ENCODE measurements at regions not wholly inside any gene's neighbourhood (a gene's known extent, or its start where the extent isn't known, plus 50 kb on each side); places are given as distances from the start of the nearest gene placed in this dataset.
"Not testable (repeated sequence)": the region's sequence is repeated elsewhere in the genome, so short reads cannot be mapped to it uniquely, and the experiment has no call there.

DNA sequence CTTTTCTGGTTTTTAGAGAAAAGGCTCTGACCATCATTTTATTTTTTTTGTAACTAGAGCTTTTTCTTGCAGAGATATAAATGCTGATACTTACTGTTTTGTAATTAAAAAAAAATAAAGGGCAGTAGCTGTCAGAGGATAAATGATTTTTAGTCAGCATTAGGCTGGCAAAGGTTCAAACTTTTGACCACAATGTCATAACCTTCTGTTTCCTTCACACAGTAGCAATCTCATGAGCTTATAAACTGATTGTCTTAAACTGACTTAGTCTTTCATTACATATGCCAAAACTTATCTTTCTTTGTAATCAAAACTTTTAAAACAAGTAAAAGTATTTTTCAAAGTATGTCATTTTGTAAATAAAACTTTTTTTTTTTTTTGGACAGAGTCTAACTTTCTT is 841.9 kb downstream of the OTOL1 start:
- DNase-seq = peak; percentile 22

DNA sequence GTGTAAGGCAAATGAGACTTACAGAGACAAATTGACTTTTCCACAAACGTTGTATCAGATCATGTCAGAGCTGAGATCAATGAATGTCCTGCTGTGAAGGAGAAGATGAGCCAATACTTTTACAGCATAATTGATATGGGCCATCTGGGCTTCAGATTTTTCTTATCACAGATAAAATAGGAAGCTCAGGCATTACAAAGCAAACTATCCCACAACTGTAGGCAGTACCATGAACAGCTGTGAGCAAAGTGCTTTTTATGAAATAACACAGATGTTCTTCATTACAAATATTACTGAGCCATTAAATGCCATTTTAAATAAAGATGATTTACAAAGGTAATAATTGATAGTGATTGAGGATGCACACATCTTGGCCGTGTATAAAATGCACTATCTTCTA is 852.3 kb downstream of the OTOL1 start:
- no peak for DNase-seq

DNA sequence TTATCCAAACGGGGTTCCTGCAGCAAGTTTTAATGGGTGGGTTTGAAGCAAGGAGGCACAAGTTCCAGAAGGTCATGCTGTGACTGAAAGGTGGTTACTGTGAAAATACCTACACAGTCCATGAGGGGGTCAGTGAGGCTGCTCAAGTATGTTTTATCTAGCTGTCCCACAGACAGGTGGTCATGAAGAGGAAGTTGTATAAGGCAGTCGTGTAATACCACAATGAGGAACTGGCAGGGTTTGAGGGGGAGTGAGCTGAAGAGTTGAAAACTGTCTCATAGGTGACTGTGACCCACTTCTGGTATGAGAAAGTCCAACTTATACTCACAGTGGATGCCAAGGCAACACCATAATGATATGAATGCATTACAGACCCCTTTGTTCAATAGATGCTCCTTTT is 856.8 kb downstream of the OTOL1 start:
- DNase-seq = no peak

DNA sequence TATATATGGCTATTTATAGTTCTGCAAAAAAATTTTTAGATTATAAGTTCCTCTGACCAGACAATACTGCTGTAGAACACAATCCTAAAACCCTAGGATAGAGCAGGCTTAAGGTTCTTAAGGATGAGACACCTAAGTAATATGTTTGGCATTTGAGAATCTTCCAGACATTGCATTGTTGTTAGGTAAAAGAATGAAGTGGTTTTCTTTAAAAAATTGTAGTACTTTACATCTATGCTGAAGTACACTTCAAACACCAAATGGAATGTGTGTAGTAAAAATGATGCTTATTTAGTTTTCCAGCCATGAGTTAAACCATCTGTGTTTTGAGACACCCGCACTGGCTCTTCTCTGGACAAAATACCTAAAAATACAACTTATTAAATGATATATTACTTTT is 857.7 kb downstream of the OTOL1 start:
- DNase-seq = peak; percentile 83

DNA sequence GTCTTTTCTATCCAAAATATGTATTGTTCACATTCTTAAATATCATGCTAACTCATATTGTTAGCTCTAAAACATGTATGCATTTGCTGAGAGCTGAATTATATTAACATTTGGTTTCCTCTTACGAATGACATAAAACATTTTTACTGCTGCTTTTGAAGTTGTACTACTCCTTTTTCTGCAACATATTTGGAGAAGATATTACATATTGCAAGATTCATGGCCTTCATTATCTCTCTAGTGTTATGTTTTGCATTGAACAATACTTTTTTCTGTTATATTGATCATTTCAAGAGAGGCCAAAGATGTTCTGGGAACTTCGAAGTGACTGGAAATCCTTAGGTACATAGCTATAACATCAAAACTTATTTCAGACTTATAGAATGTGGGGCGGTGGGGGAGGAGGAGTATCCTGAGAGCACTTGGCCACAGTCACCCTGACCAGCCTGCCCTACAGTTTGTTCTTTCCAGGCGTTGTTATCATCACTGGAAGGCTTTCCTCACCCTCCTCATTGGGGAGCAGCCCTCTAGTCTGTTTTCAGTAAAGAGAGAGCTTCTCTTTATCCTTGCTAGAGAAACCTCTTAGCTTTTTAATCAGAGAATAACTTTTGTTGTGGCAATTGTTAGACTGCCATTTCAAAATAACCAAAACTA is 868.6 kb downstream of the OTOL1 start:
- DNase-seq = no peak

DNA sequence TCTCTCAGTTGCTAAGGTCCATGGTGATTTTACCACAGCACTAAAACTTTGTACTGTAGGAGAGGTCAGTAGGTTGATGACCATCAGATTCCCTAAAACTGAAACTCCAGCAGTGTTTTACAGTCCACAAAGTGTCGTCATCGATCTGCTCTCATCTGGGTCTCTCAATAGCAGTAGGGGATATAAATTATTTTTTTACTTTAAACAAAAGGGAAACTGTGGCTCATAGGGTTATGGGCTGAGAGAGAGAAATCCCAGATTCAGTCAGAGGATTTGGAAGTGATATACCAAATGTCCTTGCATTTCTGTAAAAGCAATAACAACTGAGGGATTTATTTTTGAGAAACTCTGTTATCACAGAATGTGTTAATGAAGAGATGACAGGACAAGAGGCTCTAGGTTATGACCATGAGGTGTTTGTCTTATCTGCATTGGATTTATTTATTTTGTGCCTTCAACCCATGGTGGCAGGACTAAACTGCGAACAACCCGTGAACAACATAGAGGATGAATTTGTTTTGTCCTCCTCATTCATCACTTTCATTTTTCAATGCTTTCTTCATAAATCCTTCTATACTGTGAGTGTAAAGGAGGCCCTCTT is 869.7 kb downstream of the OTOL1 start:
- DNase-seq = no peak

DNA sequence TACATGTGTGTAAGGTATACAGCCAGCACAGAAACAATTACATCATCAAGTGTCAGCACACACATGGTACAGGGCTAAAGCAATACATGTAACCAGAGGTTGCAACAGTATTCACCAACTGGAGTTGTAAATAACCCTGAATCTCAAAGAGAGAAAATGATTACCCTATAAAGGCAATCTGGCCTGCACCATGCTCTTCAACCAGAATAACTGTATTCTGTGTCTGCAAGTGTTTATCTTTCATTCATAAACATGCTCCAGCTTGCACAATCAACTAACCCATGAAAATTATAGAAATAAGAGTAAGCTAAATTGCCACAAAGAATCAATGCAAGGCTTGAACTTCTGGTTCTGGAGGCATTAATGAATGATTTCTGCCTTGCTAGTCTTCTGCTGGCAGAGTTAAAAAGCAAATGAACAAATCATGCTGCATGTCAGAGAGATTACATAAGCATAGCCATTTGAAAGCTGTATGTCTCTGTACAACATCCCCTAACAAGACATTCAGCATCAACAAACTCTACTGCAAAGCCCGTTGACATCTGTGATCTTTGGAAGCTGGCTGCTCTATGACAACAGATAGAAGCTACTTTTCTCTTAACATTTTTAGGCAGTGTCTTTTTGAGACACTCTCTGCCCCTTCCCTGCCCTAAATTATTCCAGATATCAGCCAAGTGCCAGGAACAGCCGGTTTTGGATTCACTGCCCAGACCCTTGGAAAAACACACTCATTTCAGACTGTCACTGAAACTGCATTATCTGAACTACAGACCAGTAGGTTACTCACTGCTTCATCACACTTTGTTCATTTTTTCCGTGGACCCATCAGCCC is 871.0 kb downstream of the OTOL1 start:
- DNase-seq = no peak

DNA sequence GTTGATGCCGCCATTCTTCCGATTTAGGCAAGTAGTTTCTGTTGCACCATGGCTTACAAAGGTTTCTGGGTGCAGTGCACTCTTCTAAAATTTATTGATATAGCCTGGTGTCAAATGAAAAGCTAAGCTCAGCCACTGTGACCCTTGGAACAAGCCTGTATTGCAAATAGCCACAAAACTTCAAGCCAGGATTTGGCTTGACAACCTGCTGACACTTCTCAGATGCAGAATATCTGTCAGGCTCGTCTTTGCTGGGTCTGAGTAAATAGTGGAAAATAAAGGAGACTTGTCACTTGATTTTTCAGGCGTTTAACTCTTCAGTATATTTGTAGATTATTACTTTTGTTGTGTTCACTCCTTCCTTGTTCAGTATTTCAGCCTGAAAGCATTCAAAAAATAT is 871.8 kb downstream of the OTOL1 start:
- no peak for DNase-seq

DNA sequence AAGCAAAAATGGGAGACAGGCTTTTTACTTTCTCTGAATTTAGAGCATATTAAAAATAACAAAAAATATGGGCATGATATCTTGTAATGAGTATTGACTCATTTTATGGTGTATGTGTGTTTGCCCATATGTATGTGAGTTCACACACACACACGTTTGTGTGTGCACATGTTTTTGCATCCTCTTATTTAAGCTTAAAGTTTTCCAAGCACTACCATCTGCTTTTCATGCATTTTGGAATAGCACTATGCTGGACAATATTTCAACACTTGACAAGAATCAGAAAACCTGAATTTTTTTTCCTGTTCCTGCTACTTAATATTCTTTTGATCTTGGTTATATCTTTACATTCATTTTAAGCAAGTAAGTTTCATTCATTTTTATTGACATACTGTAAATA is 872.7 kb downstream of the OTOL1 start:
- no peak for DNase-seq

DNA sequence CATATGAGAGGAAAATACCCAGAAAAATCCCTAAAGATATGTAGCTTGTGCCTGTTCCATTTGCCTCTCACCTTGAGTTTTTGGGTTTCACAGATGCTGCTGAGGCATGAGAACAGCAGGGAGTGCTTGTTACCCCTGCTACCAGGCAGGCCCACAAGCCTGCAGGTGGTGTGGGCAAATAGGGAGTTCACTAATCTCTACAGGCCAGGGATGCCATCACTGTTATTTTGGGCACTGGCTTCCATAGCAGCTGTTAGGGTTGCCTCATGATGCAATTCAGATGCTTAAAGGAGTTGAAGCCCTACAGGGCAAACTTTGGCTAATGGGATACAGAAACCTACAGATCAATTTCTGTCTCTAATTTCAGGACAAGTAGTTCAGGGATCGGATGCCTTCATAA is 873.5 kb downstream of the OTOL1 start:
- no peak for DNase-seq

DNA sequence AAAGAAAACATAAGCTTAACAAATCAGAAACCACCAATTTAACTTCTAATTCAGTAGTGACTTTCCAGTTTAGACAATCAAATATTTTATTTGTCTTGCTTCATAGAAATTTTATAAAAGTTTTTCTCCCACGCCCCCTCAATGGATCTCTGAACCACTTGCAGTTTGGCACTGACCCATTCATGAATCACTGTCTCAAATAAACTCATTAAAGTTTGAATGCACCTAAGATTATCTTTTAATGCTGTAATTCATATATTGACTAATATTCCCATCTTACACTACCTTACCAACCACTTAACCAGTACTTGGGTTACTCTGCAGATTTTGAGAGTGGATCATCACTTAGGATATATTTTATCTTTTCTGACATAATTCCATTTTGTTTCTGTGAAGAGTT is 880.2 kb downstream of the OTOL1 start:
- no peak for DNase-seq

DNA sequence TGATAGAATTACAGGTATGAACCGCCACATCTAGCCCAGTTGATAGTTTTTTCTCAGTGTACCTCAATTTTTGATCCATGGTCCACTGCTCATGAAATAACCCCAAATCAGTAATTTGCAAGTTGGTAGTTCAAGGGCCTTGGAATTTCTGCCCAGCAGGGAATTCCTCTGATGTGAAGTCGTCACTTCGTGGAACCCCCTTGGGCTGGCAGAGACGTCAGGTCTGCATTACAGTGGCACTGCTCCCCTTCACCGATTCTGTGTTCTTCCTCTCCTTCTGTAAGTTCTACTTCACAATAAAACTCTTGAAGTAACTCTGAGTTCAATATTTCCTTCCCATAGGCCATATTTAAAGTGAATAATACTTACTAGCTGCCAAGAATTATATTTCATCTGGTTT is 881.0 kb downstream of the OTOL1 start:
- no peak for DNase-seq

DNA sequence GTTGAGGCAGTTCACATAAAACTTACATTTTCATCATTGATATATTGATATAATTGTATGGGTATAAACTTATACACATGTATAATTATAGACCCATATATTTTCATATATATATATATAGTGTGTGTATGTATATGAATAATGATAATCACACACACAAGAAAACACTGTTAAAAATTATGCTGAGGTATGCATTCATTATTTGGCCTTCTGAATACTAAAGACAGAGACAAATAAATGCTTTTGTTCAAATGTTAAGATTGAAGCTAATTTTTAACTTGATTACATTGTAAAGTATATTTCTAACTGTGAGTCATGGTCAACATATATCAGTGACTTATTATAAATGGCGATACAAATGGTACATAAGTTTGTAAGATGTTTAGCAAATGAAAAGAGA is 888.8 kb downstream of the OTOL1 start:
- DNase-seq = no peak

DNA sequence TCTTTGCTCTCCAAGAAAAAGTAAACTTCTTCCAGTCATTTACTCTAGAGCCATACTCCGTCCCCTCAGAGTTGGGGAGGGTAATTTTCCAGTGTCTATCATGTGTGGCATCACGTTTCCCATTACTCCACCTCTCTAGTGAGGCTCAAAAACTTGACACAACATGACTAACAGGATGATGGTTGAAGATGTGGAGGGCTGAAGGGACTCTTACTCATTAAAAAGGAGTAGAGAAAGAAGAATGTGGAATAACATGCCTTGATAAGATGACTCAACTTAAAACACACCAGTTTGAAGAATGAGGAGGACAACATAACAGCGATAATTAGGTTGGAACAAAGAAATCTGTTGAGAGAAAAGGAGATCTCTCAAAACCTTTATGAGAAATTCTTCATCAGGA is 894.3 kb downstream of the OTOL1 start:
- peak; percentile 93 for DNase-seq

DNA sequence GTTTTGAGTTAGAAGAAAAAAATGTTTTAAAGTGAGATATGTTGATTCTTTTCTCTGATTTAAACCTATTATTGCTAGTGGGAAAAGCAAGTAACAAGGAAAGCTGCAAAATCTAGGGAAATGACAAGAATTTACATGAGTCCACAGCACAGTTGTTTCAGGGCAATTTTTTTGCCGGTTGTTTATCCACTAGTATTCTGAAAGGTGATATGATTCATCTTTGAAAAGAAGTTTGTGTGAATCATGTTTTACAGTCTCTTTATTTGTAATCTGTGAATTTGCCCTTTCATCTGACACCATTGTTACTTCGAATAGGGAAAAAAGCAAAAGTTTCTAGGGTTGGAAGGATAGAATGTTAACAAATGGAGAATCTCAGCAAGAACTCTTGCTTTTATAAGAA is 894.7 kb downstream of the OTOL1 start:
- peak; percentile 73 for DNase-seq

DNA sequence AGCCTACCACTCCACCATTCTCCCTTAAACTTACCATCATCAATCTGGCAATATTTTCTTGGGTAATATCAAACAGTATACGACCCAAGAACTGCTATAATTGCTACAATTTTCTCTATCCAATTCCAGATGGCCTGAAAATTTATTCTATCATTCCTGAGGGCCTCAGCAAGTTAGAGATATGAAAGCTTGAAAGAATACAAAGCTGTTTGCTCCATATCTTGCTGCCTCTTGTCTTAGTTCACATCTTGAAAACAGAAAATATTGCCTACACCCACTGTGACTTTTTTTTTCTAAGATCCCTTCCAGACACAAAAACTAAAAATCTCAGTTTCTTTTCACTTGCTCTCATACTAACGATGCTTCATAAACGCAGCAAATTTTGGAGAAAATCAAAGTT is 898.9 kb downstream of the OTOL1 start:
- no peak for DNase-seq

DNA sequence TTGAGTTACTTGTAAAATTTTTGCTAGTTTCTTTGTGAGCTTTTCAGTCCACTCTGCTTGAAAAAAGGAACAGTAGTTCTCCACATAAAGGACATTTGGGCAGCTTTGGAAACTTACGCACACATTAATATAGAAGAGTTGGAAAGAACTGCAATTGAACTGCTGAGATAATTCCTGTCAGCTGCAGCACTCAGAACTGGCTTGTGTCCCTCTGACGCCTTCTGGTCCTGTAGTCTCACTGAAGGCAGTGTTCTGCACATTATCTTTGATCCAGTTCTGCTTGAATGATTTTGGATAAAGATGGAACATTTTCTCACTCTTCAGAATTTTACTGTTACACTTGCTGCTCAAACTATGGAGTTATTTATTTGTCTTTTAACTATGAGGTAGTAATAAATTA is 901.9 kb downstream of the OTOL1 start:
- DNase-seq = no peak

DNA sequence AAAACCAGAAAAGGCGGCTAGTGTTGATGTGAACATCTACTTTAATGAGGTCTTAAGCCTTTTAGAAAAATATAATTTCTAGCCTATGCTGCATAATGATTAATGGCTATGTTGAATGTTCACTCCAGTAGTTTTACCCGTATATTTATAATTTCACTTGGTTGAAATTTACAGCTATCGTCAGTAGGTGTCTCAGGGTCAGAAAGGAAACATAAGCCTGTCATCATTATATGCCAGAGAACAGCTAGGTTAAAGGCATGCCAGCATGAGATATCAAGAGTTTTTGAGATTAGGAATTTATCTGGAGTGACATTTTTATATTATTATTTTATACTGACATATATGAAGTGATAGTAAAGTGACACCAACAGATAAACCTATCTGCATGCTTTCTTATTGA is 904.1 kb downstream of the OTOL1 start:
- DNase-seq = peak; percentile 9

DNA sequence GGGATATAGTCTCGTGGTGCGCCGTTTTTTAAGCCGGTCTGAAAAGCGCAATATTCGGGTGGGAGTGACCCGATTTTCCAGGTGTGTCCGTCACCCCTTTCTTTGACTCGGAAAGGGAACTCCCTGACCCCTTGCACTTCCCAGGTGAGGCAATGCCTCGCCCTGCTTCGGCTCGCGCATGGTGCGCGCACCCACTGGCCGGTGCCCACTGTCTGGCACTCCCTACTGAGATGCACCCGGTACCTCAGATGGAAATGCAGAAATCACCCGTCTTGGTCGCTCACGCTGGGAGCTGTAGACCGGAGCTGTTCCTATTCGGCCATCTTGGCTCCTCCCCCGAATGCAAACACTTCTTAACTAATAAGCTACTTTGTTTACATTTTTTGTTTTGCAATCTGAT is 914.9 kb downstream of the OTOL1 start:
- DNase-seq = not testable (repeated sequence)

DNA sequence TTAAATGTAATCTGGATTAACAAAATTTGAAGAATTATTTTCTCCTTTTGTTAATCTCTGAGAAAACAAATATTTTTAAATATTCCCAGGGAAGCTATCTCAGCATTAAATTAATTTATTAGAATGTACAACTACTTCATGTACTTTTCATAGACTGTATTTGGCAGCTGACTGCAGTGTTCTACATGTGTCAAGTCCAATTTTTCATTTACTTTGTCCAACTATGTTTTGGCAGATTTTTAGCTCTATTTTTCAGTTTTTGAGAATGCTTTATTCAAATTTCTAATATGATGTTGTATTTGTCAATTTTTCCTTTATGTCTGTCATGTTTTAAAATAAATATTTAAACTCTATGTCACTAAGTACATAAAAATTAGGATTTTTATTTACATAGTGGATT is 925.1 kb downstream of the OTOL1 start:
- DNase-seq = no peak

DNA sequence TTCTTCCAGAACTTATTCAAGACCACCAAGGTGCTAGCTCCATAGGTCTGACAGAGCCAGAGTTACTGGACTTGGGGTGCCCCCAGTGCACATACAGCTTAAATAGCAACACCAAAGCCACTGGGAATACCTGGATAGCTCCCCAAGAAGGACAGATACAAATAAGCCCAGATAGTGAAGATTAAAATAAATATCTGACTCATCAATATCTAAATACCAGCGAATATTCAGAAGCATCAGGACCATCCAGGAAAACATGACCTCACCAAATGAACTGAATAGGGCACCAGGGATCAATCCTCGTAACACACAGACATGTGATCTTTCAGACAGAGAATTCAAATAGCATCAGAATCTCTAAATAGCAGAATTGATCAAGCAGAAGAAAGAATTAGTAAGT is 931.6 kb downstream of the OTOL1 start:
- DNase-seq = no peak

DNA sequence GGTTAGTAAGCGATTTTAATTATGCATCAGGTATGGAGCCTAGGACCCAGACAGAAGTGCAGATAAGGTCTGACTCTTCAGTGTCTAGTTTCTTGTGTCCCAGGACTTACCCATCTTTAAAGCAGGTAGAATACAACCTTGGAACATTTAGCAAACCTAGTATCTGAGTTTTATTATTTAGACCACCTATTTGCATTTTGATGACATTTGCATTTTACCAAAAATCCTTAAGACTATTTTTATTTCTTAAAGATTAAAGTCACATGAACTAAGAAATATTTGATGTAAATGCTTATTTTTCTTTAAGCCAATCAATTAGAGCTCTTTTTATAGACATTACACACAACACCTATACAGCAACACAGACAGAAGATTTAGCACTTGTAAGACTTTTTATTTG is 939.1 kb downstream of the OTOL1 start:
- DNase-seq = no peak

DNA sequence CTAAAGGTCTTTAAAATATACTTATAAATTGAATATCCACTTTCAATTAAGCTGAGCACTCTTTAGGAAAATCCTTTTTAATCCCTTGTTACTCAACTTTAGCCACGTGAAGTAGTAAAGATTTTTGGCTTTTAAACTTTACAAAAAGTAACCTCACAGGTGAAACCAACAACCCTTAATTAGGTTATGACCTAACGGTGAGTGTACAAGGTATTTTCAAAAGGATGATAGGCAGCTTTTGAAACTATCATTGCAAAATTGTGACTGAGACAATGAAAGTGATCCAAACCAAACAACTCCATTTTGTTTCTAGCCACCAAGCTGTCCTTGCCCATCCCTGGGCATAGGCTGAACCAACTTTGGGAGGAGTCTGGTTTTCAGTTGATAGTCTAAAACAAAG is 940.2 kb downstream of the OTOL1 start:
- no peak for DNase-seq

DNA sequence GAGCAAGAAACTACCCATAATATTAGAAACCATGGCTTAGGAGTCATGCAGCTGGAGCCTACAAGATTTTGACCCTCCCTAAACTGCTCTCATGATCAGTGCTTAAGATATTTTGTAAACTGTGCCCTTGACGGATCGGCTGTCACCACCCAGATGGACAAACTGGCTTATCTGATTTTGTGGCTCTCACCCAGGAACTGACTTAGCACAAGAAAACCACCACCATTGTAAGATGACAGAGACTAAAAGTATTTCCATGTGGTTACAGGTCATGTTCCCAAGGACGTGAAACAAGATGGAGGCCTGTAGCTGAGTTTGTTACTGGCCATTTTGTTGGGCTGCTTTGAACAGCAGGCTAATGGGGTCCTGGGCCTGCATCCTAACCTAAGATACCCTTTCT is 940.9 kb downstream of the OTOL1 start:
- DNase-seq = peak; percentile 42

Measured in fibroblast of skin of back (primary cell).